HEK293T (cell line): ENCODE measurements at regions not wholly inside any gene's neighbourhood (a gene's known extent, or its start where the extent isn't known, plus 50 kb on each side); places are given as distances from the start of the nearest gene placed in this dataset.

Experiments
- ARNT ChIP-seq: fragments of 450-650 bp; IDR thresholded peaks from 2 replicates; pipeline ENCODE4 v1.6.1; 2017; ENCODE audit warnings: mild to moderate bottlenecking
- BHLHE40 ChIP-seq: fragments of 450-650 bp; IDR thresholded peaks from 2 replicates; pipeline ENCODE4 v1.6.1; 2016; ENCODE audit warnings: mild to moderate bottlenecking, moderate library complexity, borderline replicate concordance
- CTBP1 ChIP-seq: fragments of 450-650 bp; IDR thresholded peaks from 2 replicates; pipeline ENCODE4 v1.6.1; 2016; ENCODE audit warnings: borderline replicate concordance
- ELF4 ChIP-seq: fragments of 450-650 bp; IDR thresholded peaks from 2 replicates; pipeline ENCODE4 v1.6.1; 2017; ENCODE audit warnings: antibody characterized with exemption
- FOXA1 ChIP-seq: fragments of 450-650 bp; IDR thresholded peaks from 2 replicates; pipeline ENCODE4 v1.6.1; 2016; ENCODE audit warnings: mild to moderate bottlenecking
- FOXK2 ChIP-seq: fragments of 450-650 bp; IDR thresholded peaks from 2 replicates; pipeline ENCODE4 v1.6.1; 2016; ENCODE audit warnings: mild to moderate bottlenecking
- FOXM1 ChIP-seq: fragments of 450-650 bp; IDR thresholded peaks from 2 replicates; pipeline ENCODE4 v1.6.1; 2017; ENCODE audit warnings: mild to moderate bottlenecking, borderline replicate concordance
- HDGF ChIP-seq: fragments of 450-650 bp; IDR thresholded peaks from 2 replicates; pipeline ENCODE4 v1.6.1; 2017; ENCODE audit warnings: antibody characterized with exemption, borderline replicate concordance
- L3MBTL2 ChIP-seq: fragments of 450-650 bp; conservative IDR thresholded peaks from 2 replicates; pipeline ENCODE4 v1.6.1; 2016; ENCODE audit warnings: mild to moderate bottlenecking
- LEF1 ChIP-seq: fragments of 450-650 bp; IDR thresholded peaks from 2 replicates; pipeline ENCODE4 v1.6.1; 2017; ENCODE audit warnings: mild to moderate bottlenecking, borderline replicate concordance
- NFRKB ChIP-seq: fragments of 450-650 bp; IDR thresholded peaks from 2 replicates; pipeline ENCODE4 v1.6.1; 2016; ENCODE audit warnings: mild to moderate bottlenecking, moderate library complexity
- SP1 ChIP-seq: fragments of 450-650 bp; IDR thresholded peaks from 2 replicates; pipeline ENCODE4 v1.6.1; 2017
- SUZ12 ChIP-seq: fragments of 450-650 bp; IDR thresholded peaks from 2 replicates; pipeline ENCODE4 v1.6.1; 2016; ENCODE audit warnings: mild to moderate bottlenecking
- ZNF384 ChIP-seq: fragments of 450-650 bp; IDR thresholded peaks from 2 replicates; pipeline ENCODE4 v1.6.1; 2016

- TF ChIP-seq NFRKB (no peak), L3MBTL2 (no peak), FOXK2 (no peak), HDGF (no peak), FOXM1 (no peak), ARNT (no peak), LEF1 (no peak), BHLHE40 (no peak), FOXA1 (no peak), SP1 (no peak), CTBP1 (no peak), ELF4 (no peak), SUZ12 (no peak), ZNF384 (no peak)
Observed at GRCh38 chr17:69711541-69711940, 297.0 kb downstream of the MAP2K6 start.
